Type B pancreatic cell (in vitro differentiated cells): ENCODE measurements at regions not wholly inside any gene's neighbourhood (a gene's known extent, or its start where the extent isn't known, plus 50 kb on each side); places are given as distances from the start of the nearest gene placed in this dataset.

Experiments
- DNase-seq: peaks from one replicate; pipeline ENCODE4 v3.0.0; 2021; ENCODE audit warnings: mixed read lengths; ENCODE audit not compliant: unreplicated experiment; ENCODE audit errors: extremely low spot score
- H3K27ac Mint-ChIP-seq: 2 replicates; pipeline ENCODE4 v1.8.0; 2021; ENCODE audit warnings: mild to moderate bottlenecking, mixed read lengths
- H3K27me3 Mint-ChIP-seq: 2 replicates; pipeline ENCODE4 v1.8.0; 2021; ENCODE audit warnings: mixed read lengths
- H3K36me3 Mint-ChIP-seq: 2 replicates; pipeline ENCODE4 v1.8.0; 2021; ENCODE audit warnings: mixed read lengths
- H3K4me1 Mint-ChIP-seq: one replicate; pipeline ENCODE4 v1.8.0; 2021; ENCODE audit warnings: mixed read lengths; ENCODE audit not compliant: unreplicated experiment
- H3K4me3 Mint-ChIP-seq: 2 replicates; pipeline ENCODE4 v1.8.0; 2021; ENCODE audit warnings: mild to moderate bottlenecking, mixed read lengths
- H3K9me3 Mint-ChIP-seq: 2 replicates; pipeline ENCODE4 v1.8.0; 2021; ENCODE audit warnings: mixed read lengths
- TF ChIP-seq, protein P1 (sequence below): fragments of 200-600 bp; sonication (generic); conservative IDR thresholded peaks from 2 replicates; pipeline ENCODE4 v1.5.0; 2021; ENCODE audit warnings: antibody characterized with exemption, mild to moderate bottlenecking

DNA sequence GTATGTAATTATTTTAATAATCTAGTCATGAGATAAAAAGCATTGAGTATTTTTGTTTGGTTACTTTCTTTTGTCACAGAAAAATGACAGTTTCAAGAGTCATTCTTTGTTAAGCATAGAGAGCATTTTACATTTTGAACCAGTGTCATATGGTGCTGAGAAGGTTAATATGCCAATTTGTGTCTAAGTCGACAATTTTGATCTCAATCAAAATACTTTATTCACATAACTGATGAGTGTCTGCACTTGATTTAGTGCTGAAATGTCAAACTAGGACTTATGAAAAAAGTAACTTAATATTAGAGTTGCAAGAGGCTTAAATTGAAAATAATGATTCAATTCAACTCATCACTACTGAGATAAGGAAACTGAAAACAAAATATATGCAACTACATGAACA is 1804.6 kb upstream of the ACO1 start:
- no peaks in the 10 kb centered on the region for H3K9me3 Mint-ChIP-seq
- TF ChIP-seq, protein P1, sequence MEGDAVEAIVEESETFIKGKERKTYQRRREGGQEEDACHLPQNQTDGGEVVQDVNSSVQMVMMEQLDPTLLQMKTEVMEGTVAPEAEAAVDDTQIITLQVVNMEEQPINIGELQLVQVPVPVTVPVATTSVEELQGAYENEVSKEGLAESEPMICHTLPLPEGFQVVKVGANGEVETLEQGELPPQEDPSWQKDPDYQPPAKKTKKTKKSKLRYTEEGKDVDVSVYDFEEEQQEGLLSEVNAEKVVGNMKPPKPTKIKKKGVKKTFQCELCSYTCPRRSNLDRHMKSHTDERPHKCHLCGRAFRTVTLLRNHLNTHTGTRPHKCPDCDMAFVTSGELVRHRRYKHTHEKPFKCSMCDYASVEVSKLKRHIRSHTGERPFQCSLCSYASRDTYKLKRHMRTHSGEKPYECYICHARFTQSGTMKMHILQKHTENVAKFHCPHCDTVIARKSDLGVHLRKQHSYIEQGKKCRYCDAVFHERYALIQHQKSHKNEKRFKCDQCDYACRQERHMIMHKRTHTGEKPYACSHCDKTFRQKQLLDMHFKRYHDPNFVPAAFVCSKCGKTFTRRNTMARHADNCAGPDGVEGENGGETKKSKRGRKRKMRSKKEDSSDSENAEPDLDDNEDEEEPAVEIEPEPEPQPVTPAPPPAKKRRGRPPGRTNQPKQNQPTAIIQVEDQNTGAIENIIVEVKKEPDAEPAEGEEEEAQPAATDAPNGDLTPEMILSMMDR = no peak
- DNase-seq = no peak
- H3K4me3 Mint-ChIP-seq = no peak overlapping the region
- no peak overlapping the region for H3K27ac Mint-ChIP-seq
- H3K27me3 Mint-ChIP-seq = no peaks in the 10 kb centered on the region
- H3K36me3 Mint-ChIP-seq = no peaks in the 10 kb centered on the region
- H3K4me1 Mint-ChIP-seq = no peaks in the 10 kb centered on the region

DNA sequence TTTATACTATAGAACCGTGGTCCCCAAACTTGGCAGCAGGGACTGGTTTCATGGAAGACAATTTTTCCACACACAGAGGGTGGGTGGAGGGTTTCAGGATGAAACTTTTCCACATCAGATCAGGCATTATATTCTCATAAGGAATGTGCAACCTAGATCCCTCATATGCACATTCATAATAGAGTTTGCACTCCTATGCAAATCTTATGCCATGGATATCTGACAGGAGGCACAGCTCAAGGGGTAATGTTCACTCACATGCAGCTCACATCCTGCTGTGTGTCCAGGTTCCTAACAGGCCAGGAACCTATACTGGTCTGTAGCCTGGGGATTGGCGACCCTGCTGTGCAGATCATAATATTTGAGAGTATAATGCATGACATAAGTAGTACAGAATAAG is 1802.2 kb upstream of the ACO1 start:
- no peak for DNase-seq
- Mint-ChIP-seq H3K4me1 (no peaks in the 10 kb centered on the region), H3K9me3 (no peaks in the 10 kb centered on the region), H3K27me3 (no peaks in the 10 kb centered on the region), H3K4me3 (no peak overlapping the region), H3K36me3 (no peaks in the 10 kb centered on the region), H3K27ac (no peak overlapping the region)
- TF ChIP-seq, protein P1 = no peak

DNA sequence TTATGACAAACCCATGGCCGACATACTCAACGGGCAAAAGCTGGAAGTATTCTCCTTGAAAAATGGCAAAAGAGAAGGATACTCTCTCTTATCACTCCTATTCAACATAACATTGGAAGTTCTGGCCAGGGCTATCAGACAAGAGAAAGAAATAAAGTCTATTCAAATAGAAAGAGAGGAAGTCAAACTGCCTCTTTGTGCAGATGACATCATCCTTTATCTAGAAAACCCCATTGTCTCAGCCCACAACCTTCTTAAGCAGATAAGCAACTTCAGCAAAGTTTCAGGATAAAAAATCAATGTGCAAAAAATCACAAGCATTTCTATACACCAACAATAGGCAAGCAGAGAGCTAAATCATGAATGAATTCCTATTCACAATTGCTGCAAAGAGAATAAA is 1799.9 kb upstream of the ACO1 start:
- Mint-ChIP-seq H3K4me3 (no peak overlapping the region), H3K36me3 (no peaks in the 10 kb centered on the region), H3K9me3 (no peaks in the 10 kb centered on the region), H3K27me3 (no peaks in the 10 kb centered on the region), H3K27ac (no peak overlapping the region), H3K4me1 (no peaks in the 10 kb centered on the region)
- no peak for DNase-seq
- TF ChIP-seq, protein P1 = no peak

DNA sequence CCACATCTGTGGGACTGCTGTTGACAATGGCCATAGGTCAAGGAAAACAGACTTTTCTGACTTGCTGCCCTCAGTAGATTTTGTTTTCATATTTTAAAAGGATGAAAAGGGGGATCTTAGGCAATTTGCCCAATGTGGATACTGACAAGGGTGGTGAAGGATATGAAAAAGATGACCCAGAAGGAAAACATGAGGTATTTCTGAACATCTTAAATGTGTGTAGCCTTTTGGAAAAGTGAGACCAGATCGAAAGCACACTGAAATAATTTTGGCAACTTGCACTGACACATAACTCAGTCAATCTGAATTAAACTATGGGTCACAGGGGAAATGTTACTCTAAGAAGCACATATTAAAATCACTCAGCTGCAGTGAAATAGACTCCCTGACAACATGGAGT is 1793.0 kb upstream of the ACO1 start:
- H3K9me3 Mint-ChIP-seq = no peaks in the 10 kb centered on the region
- no peak overlapping the region for H3K4me3 Mint-ChIP-seq
- no peaks in the 10 kb centered on the region for H3K27me3 Mint-ChIP-seq
- H3K27ac Mint-ChIP-seq = no peak overlapping the region
- H3K4me1 Mint-ChIP-seq = no peaks in the 10 kb centered on the region
- DNase-seq = no peak
- TF ChIP-seq, protein P1 = no peak
- no peaks in the 10 kb centered on the region for H3K36me3 Mint-ChIP-seq

DNA sequence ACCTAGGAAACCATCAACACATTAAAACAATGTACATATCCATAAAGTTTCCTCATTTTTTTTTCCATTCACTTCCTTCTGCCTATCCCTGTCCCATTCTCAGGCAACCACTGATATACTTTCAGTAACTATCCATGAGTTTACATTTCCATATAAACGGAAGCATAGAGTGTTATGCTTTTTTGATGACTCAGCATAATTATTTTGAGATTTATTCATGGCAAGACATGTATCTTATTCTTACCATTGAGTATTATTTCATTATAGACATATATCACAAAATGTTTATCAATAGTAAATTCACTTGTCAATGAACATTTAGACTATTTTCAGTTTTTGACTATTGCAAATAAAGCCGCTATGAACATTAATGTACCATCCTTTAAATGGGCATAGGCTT is 1786.8 kb upstream of the ACO1 start:
- Mint-ChIP-seq H3K4me3 (no peak overlapping the region), H3K27ac (no peak overlapping the region), H3K27me3 (no peaks in the 10 kb centered on the region), H3K9me3 (no peaks in the 10 kb centered on the region), H3K4me1 (peaks cover 8% of the 10 kb centered on the region), H3K36me3 (no peaks in the 10 kb centered on the region)
- TF ChIP-seq, protein P1 = no peak
- no peak for DNase-seq

DNA sequence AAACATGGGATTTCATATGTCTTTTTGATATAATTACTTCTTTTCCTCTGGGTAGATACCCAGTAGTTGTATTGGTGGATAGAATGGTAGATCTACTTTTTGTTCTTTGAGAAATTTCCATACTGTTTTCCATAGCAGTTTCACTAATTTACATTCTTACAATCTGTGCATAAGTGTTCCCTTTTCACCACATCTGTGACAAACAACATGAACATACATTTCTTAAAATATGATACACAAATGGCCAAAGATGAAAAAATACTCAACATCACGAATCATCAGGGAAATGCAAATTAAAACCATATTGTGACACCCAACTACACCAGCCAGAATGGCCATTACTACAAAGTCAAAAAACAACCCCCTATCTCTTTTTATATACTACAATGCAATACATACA is 1778.5 kb upstream of the ACO1 start:
- Mint-ChIP-seq H3K27ac (no peak overlapping the region), H3K4me3 (no peak overlapping the region), H3K9me3 (no peaks in the 10 kb centered on the region)

More for the DNA sequence above, 1778.5 kb upstream of the ACO1 start:
- Mint-ChIP-seq H3K4me1 (peaks cover 4% of the 10 kb centered on the region), H3K27me3 (no peaks in the 10 kb centered on the region), H3K36me3 (no peaks in the 10 kb centered on the region)
- DNase-seq = no peak
- TF ChIP-seq, protein P1 = no peak
